ENCODE measurements at regions not wholly inside any gene's neighbourhood (a gene's known extent, or its start where the extent isn't known, plus 50 kb on each side); places are given as distances from the start of the nearest gene placed in this dataset.

- Histone ChIP-seq H3K27me3 (no peaks in the 10 kb centered on the region), H3K9me3 (no peaks in the 10 kb centered on the region), H3K4me1 (no peaks in the 10 kb centered on the region), H3K27ac (no peak overlapping the region), H3K36me3 (no peaks in the 10 kb centered on the region), H3K4me3 (no peak overlapping the region)
- ATAC-seq = no peak
- WGBS, 2 donors (ENCODE audit: low coverage in 1 of 2) = 59 to 75% methylated on average over 2 to 5 of the region's 5 CpGs
- TF ChIP-seq POLR2AphosphoS5 (IDR thresholded peaks at IDR 0.05) (no peak), POLR2A (IDR thresholded peaks at IDR 0.05) (no peak), CTCF (IDR thresholded peaks at IDR 0.05) (no peak), EP300 (IDR thresholded peaks at IDR 0.05) (no peak)
These were observed 74.2 kb upstream of the FHL2 start for GRCh38 chr2:105473011-105473410.

DNA sequence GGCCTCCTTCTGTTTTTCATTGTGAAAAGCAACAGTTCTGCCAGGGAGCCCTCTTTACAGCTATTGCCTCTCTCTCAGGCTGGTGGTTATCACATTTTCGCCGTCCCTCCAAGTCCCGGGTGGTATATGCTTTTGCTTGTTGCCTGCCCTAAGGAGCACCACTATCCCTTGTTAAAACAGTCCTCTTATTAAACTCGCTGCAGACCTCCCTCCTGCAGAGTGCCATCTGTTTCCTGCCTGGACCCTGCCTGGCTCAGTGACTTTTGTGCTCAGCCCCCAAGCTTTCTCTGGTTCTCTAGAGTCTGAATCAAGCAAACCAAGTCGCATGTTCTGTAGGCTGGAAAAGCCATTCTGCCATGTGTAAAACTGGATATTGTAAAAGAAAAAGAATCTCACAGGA, 72.1 kb upstream of the FHL2 start:
- Histone ChIP-seq H3K9me3 (no peaks in the 10 kb centered on the region), H3K36me3 (no peaks in the 10 kb centered on the region), H3K27ac (no peak overlapping the region), H3K4me3 (no peak overlapping the region), H3K27me3 (no peaks in the 10 kb centered on the region), H3K4me1 (no peaks in the 10 kb centered on the region)
- no peak for ATAC-seq
- WGBS, 2 donors (ENCODE audit: low coverage in 1 of 2) = 73 to 83% methylated on average over 1 to 2 of the region's 5 CpGs
- TF ChIP-seq POLR2A (IDR thresholded peaks at IDR 0.05) (no peak), POLR2AphosphoS5 (IDR thresholded peaks at IDR 0.05) (no peak), EP300 (IDR thresholded peaks at IDR 0.05) (no peak), CTCF (IDR thresholded peaks at IDR 0.05) (no peak)

DNA sequence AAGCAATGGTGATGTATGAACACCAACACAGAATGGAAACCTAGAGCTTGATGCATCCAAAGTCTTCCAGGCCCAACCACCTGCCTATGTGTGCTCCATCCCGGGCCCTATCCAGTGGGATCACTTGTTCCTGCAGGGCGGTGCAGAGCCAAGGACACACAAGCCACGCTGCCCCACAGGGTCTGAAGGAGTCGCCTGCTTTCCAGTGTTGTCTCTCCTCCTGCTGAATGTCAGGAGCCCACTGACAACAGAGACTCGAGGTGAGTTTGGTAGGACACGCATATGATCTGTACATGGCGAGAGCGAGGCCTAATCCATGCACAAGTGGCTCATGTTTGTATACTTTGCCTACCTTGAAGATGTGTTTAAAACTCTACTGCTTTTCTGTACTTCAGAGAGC, 70.9 kb upstream of the FHL2 start:
- Histone ChIP-seq H3K9me3 (no peaks in the 10 kb centered on the region), H3K4me1 (no peaks in the 10 kb centered on the region), H3K4me3 (no peak overlapping the region), H3K27ac (no peak overlapping the region), H3K27me3 (no peaks in the 10 kb centered on the region), H3K36me3 (no peaks in the 10 kb centered on the region)
- ATAC-seq = peak; percentile 13
- TF ChIP-seq POLR2AphosphoS5 (IDR thresholded peaks at IDR 0.05) (no peak), POLR2A (IDR thresholded peaks at IDR 0.05) (no peak), EP300 (IDR thresholded peaks at IDR 0.05) (no peak), CTCF (IDR thresholded peaks at IDR 0.05) (no peak)
- WGBS, 2 donors (ENCODE audit: low coverage in 1 of 2) = 95% methylated on average over 4 of the region's 8 CpGs

DNA sequence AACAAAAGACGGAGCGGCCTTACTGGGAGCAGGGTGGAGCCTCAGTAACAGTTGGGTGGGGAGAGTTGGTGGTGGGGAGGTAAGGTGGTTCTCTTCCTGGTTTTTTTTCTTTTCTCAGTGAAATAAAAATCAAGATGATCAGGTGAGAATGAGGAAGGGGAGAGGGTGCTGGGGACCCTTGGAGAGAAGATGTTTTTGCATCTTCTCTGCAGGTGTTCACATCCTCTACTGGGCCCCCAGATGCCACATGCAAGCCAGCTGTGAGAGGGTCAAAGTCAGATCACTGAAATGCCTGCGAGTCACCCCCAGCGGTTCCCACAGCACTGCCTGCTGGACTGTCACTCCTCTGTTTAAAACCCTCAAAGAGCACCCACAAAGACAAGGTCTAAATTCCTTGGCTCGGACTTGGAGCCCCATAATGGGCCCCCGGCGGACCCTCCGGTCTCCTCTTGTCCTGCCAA, 69.8 kb upstream of the FHL2 start:
- Histone ChIP-seq H3K36me3 (no peaks in the 10 kb centered on the region), H3K27me3 (no peaks in the 10 kb centered on the region), H3K27ac (no peak overlapping the region), H3K4me1 (no peaks in the 10 kb centered on the region), H3K9me3 (no peaks in the 10 kb centered on the region), H3K4me3 (no peak overlapping the region)
- no peak for ATAC-seq
- WGBS, 2 donors (ENCODE audit: low coverage in 1 of 2) = 48 to 57% methylated on average over 2 to 3 of the region's 8 CpGs
- TF ChIP-seq EP300 (IDR thresholded peaks at IDR 0.05) (no peak), POLR2AphosphoS5 (IDR thresholded peaks at IDR 0.05) (no peak), POLR2A (IDR thresholded peaks at IDR 0.05) (no peak), CTCF (IDR thresholded peaks at IDR 0.05) (no peak)

DNA sequence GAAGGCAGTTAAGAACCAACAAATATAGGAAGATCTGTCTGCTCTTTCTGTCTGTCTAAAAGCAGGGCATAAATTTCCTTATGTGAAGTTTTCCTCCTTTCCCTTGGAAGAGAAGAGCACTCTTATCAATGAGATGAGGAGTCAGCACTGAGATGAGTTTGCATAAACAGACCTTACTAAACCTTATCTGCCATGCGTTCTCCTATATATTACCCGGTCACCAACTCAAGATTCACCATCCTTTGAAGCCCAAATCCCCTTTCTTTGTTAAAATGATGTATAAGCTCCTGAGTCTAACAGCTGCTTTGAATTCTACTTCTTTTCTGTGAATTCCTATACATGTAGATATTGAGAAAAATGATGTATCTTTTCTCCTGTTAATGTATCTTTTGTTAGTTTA, 65.5 kb upstream of the FHL2 start:
- TF ChIP-seq EP300 (IDR thresholded peaks at IDR 0.05) (no peak), CTCF (IDR thresholded peaks at IDR 0.05) (no peak), POLR2A (IDR thresholded peaks at IDR 0.05) (no peak), POLR2AphosphoS5 (IDR thresholded peaks at IDR 0.05) (no peak)
- Histone ChIP-seq H3K27ac (no peak overlapping the region), H3K9me3 (no peaks in the 10 kb centered on the region), H3K4me1 (no peaks in the 10 kb centered on the region), H3K4me3 (no peak overlapping the region), H3K27me3 (no peaks in the 10 kb centered on the region), H3K36me3 (no peaks in the 10 kb centered on the region)
- ATAC-seq = no peak
- WGBS, 2 donors (ENCODE audit: low coverage in 1 of 2) = 79 to 84% methylated on average over 2 of the region's 2 CpGs

Measured in gastroesophageal sphincter (tissue), 4 donors.